Trophoblast cell (in vitro differentiated cells and primary cell): ENCODE measurements at regions not wholly inside any gene's neighbourhood (a gene's known extent, or its start where the extent isn't known, plus 50 kb on each side); places are given as distances from the start of the nearest gene placed in this dataset.

Source experiments
- DNase-seq, 2 donors: peaks; one replicate each; pipeline ENCODE4 v3.0.0-alpha.2; 2016
- H2AFZ ChIP-seq: 2 replicates; pipeline ENCODE4 v1.6.1; 2013; ENCODE audit warnings: low read length, moderate library complexity, mild to moderate bottlenecking; ENCODE audit not compliant: insufficient read depth, poor library complexity
- H2AK5ac ChIP-seq: 2 replicates; pipeline ENCODE4 v1.6.1; 2013; ENCODE audit warnings: mild to moderate bottlenecking, low read length
- H2BK120ac ChIP-seq: 2 replicates; pipeline ENCODE4 v1.6.1; 2013; ENCODE audit warnings: low read length, mild to moderate bottlenecking, moderate library complexity; ENCODE audit not compliant: insufficient read depth, poor library complexity
- H2BK12ac ChIP-seq: 2 replicates; pipeline ENCODE4 v1.6.1; 2013; ENCODE audit warnings: mild to moderate bottlenecking, low read length, moderate library complexity
- H2BK5ac ChIP-seq: 2 replicates; pipeline ENCODE4 v1.6.1; 2013; ENCODE audit warnings: low read length, low read depth, moderate library complexity, mild to moderate bottlenecking; ENCODE audit not compliant: poor library complexity
- H3K14ac ChIP-seq: 2 replicates; pipeline ENCODE4 v1.6.1; 2013; ENCODE audit warnings: mild to moderate bottlenecking, low read length
- H3K18ac ChIP-seq: 2 replicates; pipeline ENCODE4 v1.6.1; 2013; ENCODE audit warnings: mild to moderate bottlenecking, low read length
- H3K23ac ChIP-seq: 2 replicates; pipeline ENCODE4 v1.6.1; 2013; ENCODE audit warnings: low read length
- H3K27ac ChIP-seq: 2 replicates; pipeline ENCODE4 v1.5.1; 2013; ENCODE audit warnings: low read depth, mild to moderate bottlenecking, inconsistent platforms, low read length, moderate library complexity
- H3K27me3 ChIP-seq: 2 replicates; pipeline ENCODE4 v1.6.1; 2013; ENCODE audit warnings: inconsistent platforms, mild to moderate bottlenecking, low read length, moderate library complexity; ENCODE audit not compliant: insufficient read depth
- H3K36me3 ChIP-seq, 2 experiments: 1 replicate in 1 of 2; 2 replicates in 1 of 2; pipeline ENCODE4 v1.6.1; 2013; ENCODE audit warnings: low read length in 2 of 2, mild to moderate bottlenecking in 2 of 2, moderate library complexity in 1 of 2; ENCODE audit not compliant: insufficient read depth in 2 of 2, control insufficient read depth in 1 of 2
- H3K4ac ChIP-seq: 2 replicates; pipeline ENCODE4 v1.6.1; 2013; ENCODE audit warnings: low read depth, mild to moderate bottlenecking, low read length, moderate library complexity
- H3K4me1 ChIP-seq, 2 experiments: 1 replicate in 1 of 2; 2 replicates in 1 of 2; pipeline ENCODE4 v1.6.1; 2013; ENCODE audit warnings: low read length in 2 of 2, mild to moderate bottlenecking in 2 of 2, moderate library complexity in 1 of 2; ENCODE audit not compliant: insufficient read depth in 2 of 2, control insufficient read depth in 1 of 2
- H3K4me2 ChIP-seq: 2 replicates; pipeline ENCODE4 v1.6.1; 2013; ENCODE audit warnings: inconsistent platforms, mild to moderate bottlenecking, low read length, moderate library complexity
- H3K4me3 ChIP-seq: 2 replicates; pipeline ENCODE4 v1.5.1; 2013; ENCODE audit warnings: mild to moderate bottlenecking, low read depth, low read length, inconsistent platforms
- H3K79me1 ChIP-seq: one replicate; pipeline ENCODE4 v1.6.1; 2013; ENCODE audit warnings: low read length
- H3K79me2 ChIP-seq: 2 replicates; pipeline ENCODE4 v1.6.1; 2013; ENCODE audit warnings: low read length, mild to moderate bottlenecking; ENCODE audit not compliant: control insufficient read depth, insufficient read depth, poor library complexity
- H3K9ac ChIP-seq: 2 replicates; pipeline ENCODE4 v1.6.1; 2013; ENCODE audit warnings: mild to moderate bottlenecking, low read length
- H3K9me3 ChIP-seq: 2 replicates; pipeline ENCODE4 v1.6.1; 2013; ENCODE audit warnings: low read depth, mild to moderate bottlenecking, control low read depth, inconsistent platforms, low read length; ENCODE audit not compliant: insufficient read depth
- H4K12ac ChIP-seq: 2 replicates; pipeline ENCODE4 v1.6.1; 2013; ENCODE audit warnings: low read depth, mild to moderate bottlenecking, low read length, moderate library complexity
- H4K8ac ChIP-seq: 2 replicates; pipeline ENCODE4 v1.6.1; 2013; ENCODE audit warnings: low read depth, mild to moderate bottlenecking, low read length, moderate library complexity
- H4K91ac ChIP-seq: one replicate; pipeline ENCODE4 v1.6.1; 2013; ENCODE audit warnings: low read depth, mild to moderate bottlenecking, low read length, moderate library complexity
- WGBS: extraction: QIAGEN DNeasy Blood & Tissue Kit; methylation state at CpG from one replicate; pipeline ENCODE4 v1.1.7; 2013; ENCODE audit warnings: missing lambda C conversion rate; ENCODE audit not compliant: insufficient read length, insufficient coverage; ENCODE audit errors: extremely low coverage; 5-methylcytosine and 5-hydroxymethylcytosine counted together

DNA sequence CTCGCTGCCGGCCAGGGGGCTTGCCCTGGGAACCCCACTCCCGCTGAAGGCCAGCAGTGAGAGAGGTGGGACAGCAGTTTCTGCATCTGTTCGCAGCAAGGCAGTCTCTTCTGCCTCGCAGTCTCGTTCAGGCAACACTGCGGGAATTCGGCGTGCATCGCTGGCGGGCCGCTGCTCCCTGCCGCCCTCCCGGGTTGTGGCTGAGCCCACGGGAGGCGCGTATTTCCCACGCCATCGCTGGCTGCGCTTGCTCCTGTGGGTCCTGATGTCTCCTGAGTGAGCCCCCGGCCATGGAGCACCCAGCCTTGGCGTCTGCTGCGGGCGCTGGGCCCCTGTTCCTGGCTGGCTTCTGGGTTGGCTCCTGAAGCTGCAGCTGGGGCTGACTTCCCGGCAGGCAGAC is 227.9 kb downstream of the TEX29 start:
- H2BK5ac ChIP-seq, result no peak overlapping the region
- no peak overlapping the region for H2AK5ac ChIP-seq
- no peak overlapping the region for H2BK12ac ChIP-seq
- H3K27ac ChIP-seq, result no peak overlapping the region
- no peak overlapping the region for H3K18ac ChIP-seq
- no peak overlapping the region for H3K4ac ChIP-seq
- no peak overlapping the region for H3K23ac ChIP-seq
- H3K14ac ChIP-seq, result no peak overlapping the region
- no peaks in the 10 kb centered on the region for H3K79me2 ChIP-seq
- H4K8ac ChIP-seq, result no peak overlapping the region
- no peak overlapping the region for H2AFZ ChIP-seq
- no peak overlapping the region for H3K9ac ChIP-seq
- H4K12ac ChIP-seq, result no peak overlapping the region
- WGBS, result no CpG with 5 or more reads among the region's 25 CpGs
- H3K4me2 ChIP-seq, result no peak overlapping the region
- H3K79me1 ChIP-seq, result no peaks in the 10 kb centered on the region
- H3K4me3 ChIP-seq, result no peak overlapping the region
- H3K27me3 ChIP-seq, result no peaks in the 10 kb centered on the region
- H3K9me3 ChIP-seq, result peaks cover 4% of the 10 kb centered on the region
- no peak for DNase-seq
- H3K4me1 ChIP-seq, result no peaks in the 10 kb centered on the region
- H4K91ac ChIP-seq, result no peak overlapping the region
- H3K36me3 ChIP-seq, result no peaks in the 10 kb centered on the region
- no peak overlapping the region for H2BK120ac ChIP-seq

DNA sequence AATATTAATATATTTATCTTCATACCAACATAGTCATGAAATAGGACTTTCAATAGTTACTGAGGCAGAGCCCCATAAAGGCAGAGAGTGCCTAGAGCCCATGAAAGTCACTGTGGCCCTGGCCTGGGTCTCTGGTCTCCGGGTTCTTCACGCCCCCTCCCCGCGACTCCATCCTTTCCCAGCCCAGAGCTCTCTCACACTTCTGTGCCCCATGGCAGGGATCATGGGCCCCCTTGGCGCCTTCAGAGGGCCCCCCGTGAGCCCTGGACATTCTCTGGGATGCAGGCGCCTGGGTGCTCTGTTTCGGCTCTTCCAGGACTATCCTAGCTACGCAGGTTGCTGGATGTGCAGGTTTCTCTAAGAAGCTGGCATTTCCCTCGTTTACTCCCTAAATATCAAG is 228.4 kb downstream of the TEX29 start:
- H4K8ac ChIP-seq, result no peak overlapping the region
- no peak overlapping the region for H4K91ac ChIP-seq
- no peak overlapping the region for H3K9ac ChIP-seq
- no peak overlapping the region for H3K14ac ChIP-seq
- no peak overlapping the region for H3K4ac ChIP-seq
- H2BK12ac ChIP-seq, result no peak overlapping the region
- H3K27ac ChIP-seq, result no peak overlapping the region
- H3K79me2 ChIP-seq, result no peaks in the 10 kb centered on the region
- no CpG with 5 or more reads among the region's 10 CpGs for WGBS
- H3K4me1 ChIP-seq, result no peaks in the 10 kb centered on the region
- H3K23ac ChIP-seq, result no peak overlapping the region
- no peak overlapping the region for H2AK5ac ChIP-seq
- no peaks in the 10 kb centered on the region for H3K27me3 ChIP-seq
- H2BK5ac ChIP-seq, result no peak overlapping the region
- no peak for DNase-seq
- no peaks in the 10 kb centered on the region for H3K36me3 ChIP-seq
- H2AFZ ChIP-seq, result no peak overlapping the region
- no peak overlapping the region for H3K18ac ChIP-seq
- H3K9me3 ChIP-seq, result peaks cover 4% of the 10 kb centered on the region
- no peak overlapping the region for H2BK120ac ChIP-seq
- no peak overlapping the region for H3K4me2 ChIP-seq
- H3K79me1 ChIP-seq, result no peaks in the 10 kb centered on the region
- no peak overlapping the region for H3K4me3 ChIP-seq
- H4K12ac ChIP-seq, result no peak overlapping the region

DNA sequence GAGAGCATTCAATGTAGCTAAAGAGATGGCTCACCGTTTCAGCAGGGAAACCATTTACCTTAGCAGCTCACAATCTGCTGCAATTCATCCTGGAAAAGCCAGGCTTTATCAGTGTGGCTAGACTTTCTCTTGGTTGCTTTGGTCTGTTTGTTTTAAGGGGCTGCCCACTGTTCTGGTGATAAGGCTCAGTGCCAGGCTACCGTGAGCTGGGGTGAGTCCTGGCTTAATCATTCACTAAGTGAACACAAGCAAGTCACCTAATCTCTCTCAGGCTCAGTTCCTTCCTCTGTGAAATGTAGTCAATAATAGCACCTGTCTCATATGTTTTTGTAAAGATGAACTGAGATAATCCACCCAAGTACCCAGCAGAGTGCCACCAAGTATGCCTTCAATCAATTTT is 229.0 kb downstream of the TEX29 start:
- Histone ChIP-seq H2BK5ac (no peak overlapping the region), H2AK5ac (no peak overlapping the region), H3K4me3 (no peak overlapping the region), H3K27ac (no peak overlapping the region), H3K27me3 (no peaks in the 10 kb centered on the region), H3K23ac (no peak overlapping the region), H4K91ac (no peak overlapping the region), H3K18ac (no peak overlapping the region), H3K4me1 (no peaks in the 10 kb centered on the region), H2AFZ (no peak overlapping the region), H3K36me3 (no peaks in the 10 kb centered on the region), H2BK120ac (no peak overlapping the region), H3K9ac (no peak overlapping the region), H3K9me3 (no peaks in the 10 kb centered on the region), H3K4me2 (no peak overlapping the region), H4K12ac (no peak overlapping the region), H4K8ac (no peak overlapping the region), H3K14ac (no peak overlapping the region), H3K79me1 (no peaks in the 10 kb centered on the region), H3K79me2 (no peaks in the 10 kb centered on the region), H3K4ac (no peak overlapping the region), H2BK12ac (no peak overlapping the region)
- WGBS, result no CpG with 5 or more reads among the region's 2 CpGs
- DNase-seq, result no peak

DNA sequence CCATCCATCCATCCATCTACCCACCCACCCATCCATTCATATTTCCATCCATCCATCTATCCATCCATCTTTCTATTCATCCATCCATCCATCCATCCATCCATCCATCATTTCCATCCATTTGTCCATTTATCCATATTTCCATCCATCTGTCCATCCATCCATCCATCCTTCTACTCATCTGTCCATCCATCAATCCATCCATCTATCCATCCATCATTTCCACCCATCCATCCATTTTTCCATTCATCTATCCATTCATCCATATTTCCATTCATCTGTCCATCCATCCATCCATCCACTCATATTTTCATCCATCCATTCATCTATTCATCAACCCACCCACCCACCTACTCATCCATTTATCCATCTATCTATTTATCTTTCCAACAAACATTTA is 229.6 kb downstream of the TEX29 start:
- no peak overlapping the region for H3K23ac ChIP-seq
- H2AFZ ChIP-seq, result no peak overlapping the region
- no peak overlapping the region for H2BK12ac ChIP-seq
- H3K79me1 ChIP-seq, result no peaks in the 10 kb centered on the region
- H2AK5ac ChIP-seq, result no peak overlapping the region
- H3K9me3 ChIP-seq, result no peaks in the 10 kb centered on the region
- no peak overlapping the region for H3K4me2 ChIP-seq
- no peak overlapping the region for H4K91ac ChIP-seq
- no peak overlapping the region for H3K4ac ChIP-seq
- no peak overlapping the region for H3K27ac ChIP-seq
- no peaks in the 10 kb centered on the region for H3K36me3 ChIP-seq
- H3K18ac ChIP-seq, result no peak overlapping the region
- H4K8ac ChIP-seq, result no peak overlapping the region
- no peaks in the 10 kb centered on the region for H3K4me1 ChIP-seq
- DNase-seq, result no peak
- H2BK120ac ChIP-seq, result no peak overlapping the region
- no peaks in the 10 kb centered on the region for H3K27me3 ChIP-seq
- H4K12ac ChIP-seq, result no peak overlapping the region
- H3K14ac ChIP-seq, result no peak overlapping the region
- H2BK5ac ChIP-seq, result no peak overlapping the region
- no peak overlapping the region for H3K9ac ChIP-seq
- no peak overlapping the region for H3K4me3 ChIP-seq
- H3K79me2 ChIP-seq, result no peaks in the 10 kb centered on the region
